HuH-7 (cell line): ENCODE measurements at regions not wholly inside any gene's neighbourhood (a gene's known extent, or its start where the extent isn't known, plus 50 kb on each side); places are given as distances from the start of the nearest gene placed in this dataset.

Experiments
- DNase-seq: peaks from one replicate; pipeline ENCODE4 v3.0.0; 2011; ENCODE audit warnings: low spot score

- DNase-seq: no peak
These were observed 142.8 kb downstream of the CD8B2 start for GRCh38 chr2:106629981-106630380.

- DNase-seq: no peak
These were observed 144.1 kb downstream of the CD8B2 start for GRCh38 chr2:106631281-106631680.

GRCh38 chr2:106638043-106638442 lies 150.9 kb downstream of the CD8B2 start:
- DNase-seq: no peak

GRCh38 chr2:106638580-106638979 lies 151.4 kb downstream of the CD8B2 start:
- no peak for DNase-seq

- no peak for DNase-seq
These were observed 155.5 kb downstream of the CD8B2 start for GRCh38 chr2:106642679-106643078.

- no peak for DNase-seq
These were observed 157.5 kb downstream of the CD8B2 start for GRCh38 chr2:106644623-106645022.

- DNase-seq: no peak
These were observed 159.4 kb downstream of the CD8B2 start for GRCh38 chr2:106646605-106647004.

- DNase-seq: no peak
These were observed 162.1 kb downstream of the CD8B2 start for GRCh38 chr2:106649306-106649705.

GRCh38 chr2:106653465-106653864 lies 166.3 kb downstream of the CD8B2 start:
- DNase-seq: no peak

- DNase-seq: no peak
These were observed 171.5 kb downstream of the CD8B2 start for GRCh38 chr2:106658616-106659015.

GRCh38 chr2:106664669-106665068 lies 177.5 kb downstream of the CD8B2 start:
- DNase-seq: no peak

GRCh38 chr2:106667478-106668070 lies 180.4 kb downstream of the CD8B2 start:
- DNase-seq: no peak

- DNase-seq: peak; percentile 3
These were observed 198.2 kb downstream of the CD8B2 start for GRCh38 chr2:106685180-106685897.

- no peak for DNase-seq
These were observed 199.2 kb downstream of the ST6GAL2 start for GRCh38 chr2:106686814-106687213.

GRCh38 chr2:106694964-106695470 lies 190.9 kb downstream of the ST6GAL2 start:
- DNase-seq: no peak

GRCh38 chr2:106695919-106696318 lies 190.0 kb downstream of the ST6GAL2 start:
- DNase-seq: no peak

GRCh38 chr2:106700616-106701015 lies 185.4 kb downstream of the ST6GAL2 start:
- no peak for DNase-seq

GRCh38 chr2:106701203-106702022 lies 184.6 kb downstream of the ST6GAL2 start:
- no peak for DNase-seq

GRCh38 chr2:106703161-106703560 lies 182.8 kb downstream of the ST6GAL2 start:
- no peak for DNase-seq

GRCh38 chr2:106704798-106705197 lies 181.2 kb downstream of the ST6GAL2 start:
- no peak for DNase-seq

- no peak for DNase-seq
These were observed 180.1 kb downstream of the ST6GAL2 start for GRCh38 chr2:106705877-106706276.

- DNase-seq: no peak
These were observed 179.7 kb downstream of the ST6GAL2 start for GRCh38 chr2:106706283-106706682.

GRCh38 chr2:106708209-106708608 lies 177.8 kb downstream of the ST6GAL2 start:
- no peak for DNase-seq
